Astrocyte of the cerebellum (primary cell): ENCODE measurements at regions not wholly inside any gene's neighbourhood (a gene's known extent, or its start where the extent isn't known, plus 50 kb on each side); places are given as distances from the start of the nearest gene placed in this dataset.
"Not testable (repeated sequence)": the region's sequence is repeated elsewhere in the genome, so short reads cannot be mapped to it uniquely, and the experiment has no call there.

Source experiments
- DNase-seq: peaks from one replicate; pipeline ENCODE4 v3.0.0-alpha.2; 2011; ENCODE audit warnings: low read depth
- H3K4me3 ChIP-seq: 2 replicates; pipeline ENCODE4 v1.5.1; 2011; ENCODE audit warnings: mild to moderate bottlenecking, low read depth, low read length, moderate library complexity
- CTCF ChIP-seq: IDR thresholded peaks from 2 replicates; pipeline ENCODE4 v1.5.1; 2012; ENCODE audit warnings: low read length, low read depth, moderate library complexity, mild to moderate bottlenecking; ENCODE audit errors: missing control alignments
- in situ Hi-C: cut with HindIII; loops from 2 replicates; pipeline ENCODE4 v1.10.0; 2017; ENCODE audit warnings: low sequenced_read_pairs

- DNase-seq, result no peak
- in situ Hi-C loops, result no loop called here
- no peak overlapping the region for H3K4me3 ChIP-seq
- no peak for TF ChIP-seq CTCF
Measured at GRCh38 chr10:121267236-121268003, 330.8 kb downstream of the FGFR2 start.

- in situ Hi-C loops, result no loop called here
Measured at GRCh38 chr10:121268363-121268762, 329.9 kb downstream of the FGFR2 start.

GRCh38 chr10:121268863-121269432, 329.3 kb downstream of the FGFR2 start:
- no peak for DNase-seq
- in situ Hi-C loops, result no loop called here
- no peak overlapping the region for H3K4me3 ChIP-seq
- TF ChIP-seq CTCF, result no peak

More at GRCh38 chr10:121268363-121268762, 329.9 kb downstream of the FGFR2 start:
- no peak overlapping the region for H3K4me3 ChIP-seq
- TF ChIP-seq CTCF, result no peak
- no peak for DNase-seq

GRCh38 chr10:121270906-121271305, 327.3 kb downstream of the FGFR2 start:
- TF ChIP-seq CTCF, result no peak
- no peak overlapping the region for H3K4me3 ChIP-seq
- no peak for DNase-seq
- in situ Hi-C loops, result no loop called here

- no peak for TF ChIP-seq CTCF
- no peak for DNase-seq
- in situ Hi-C loops, result no loop called here
- no peak overlapping the region for H3K4me3 ChIP-seq
Measured at GRCh38 chr10:121276046-121276445, 322.2 kb downstream of the FGFR2 start.

GRCh38 chr10:121276822-121277221, 321.4 kb downstream of the FGFR2 start:
- no peak for TF ChIP-seq CTCF
- in situ Hi-C loops, result no loop called here
- no peak overlapping the region for H3K4me3 ChIP-seq
- no peak for DNase-seq

GRCh38 chr10:121278386-121278785, 319.9 kb downstream of the FGFR2 start:
- DNase-seq, H3K4me3 ChIP-seq, in situ Hi-C loops: not testable (repeated sequence)
